Activated CD8-positive, alpha-beta T cell treated with anti-CD3 and anti-CD28 coated beads, Interleukin-2, amount 10 ng/mL, durations not matched to agents 7 days and 5 days (primary cell): ENCODE measurements at regions not wholly inside any gene's neighbourhood (a gene's known extent, or its start where the extent isn't known, plus 50 kb on each side); places are given as distances from the start of the nearest gene placed in this dataset.

Source experiments
- ATAC-seq: fragments of 150-1000 bp; cut with Tn5 transposase; one replicate; pipeline ENCODE4 v1.10.0; 2021; ENCODE audit warnings: moderate library complexity
- CTCF ChIA-PET: fragments of 350-600 bp; sonication (Branson Sonifier 250); formaldehyde crosslinking; loops from one replicate; lab custom pipeline; 2021; ENCODE audit warnings: antibody characterized with exemption; lab: Charles Lee
- POLR2A ChIA-PET: fragments of 350-600 bp; sonication (Branson Sonifier 250); formaldehyde crosslinking; loops from one replicate; lab custom pipeline; 2021; ENCODE audit warnings: antibody characterized with exemption; lab: Charles Lee
- DNase-seq: peaks from one replicate; pipeline ENCODE4 v3.0.0-alpha.2; 2020
- H3K27ac Mint-ChIP-seq: one replicate; pipeline ENCODE4 v1.8.0; 2021; ENCODE audit warnings: mild to moderate bottlenecking, mixed read lengths
- H3K27me3 Mint-ChIP-seq: one replicate; pipeline ENCODE4 v1.8.0; 2021; ENCODE audit warnings: low read depth, mixed read lengths
- H3K36me3 Mint-ChIP-seq: one replicate; pipeline ENCODE4 v1.8.0; 2021; ENCODE audit warnings: low read depth, mixed read lengths
- H3K4me1 Mint-ChIP-seq: one replicate; pipeline ENCODE4 v1.8.0; 2021; ENCODE audit warnings: low read depth, mixed read lengths
- H3K4me3 Mint-ChIP-seq: one replicate; pipeline ENCODE4 v1.8.0; 2021; ENCODE audit warnings: mild to moderate bottlenecking, mixed read lengths
- H3K9me3 Mint-ChIP-seq: one replicate; pipeline ENCODE4 v1.8.0; 2022; ENCODE audit warnings: mixed read lengths; ENCODE audit not compliant: insufficient read depth

DNA sequence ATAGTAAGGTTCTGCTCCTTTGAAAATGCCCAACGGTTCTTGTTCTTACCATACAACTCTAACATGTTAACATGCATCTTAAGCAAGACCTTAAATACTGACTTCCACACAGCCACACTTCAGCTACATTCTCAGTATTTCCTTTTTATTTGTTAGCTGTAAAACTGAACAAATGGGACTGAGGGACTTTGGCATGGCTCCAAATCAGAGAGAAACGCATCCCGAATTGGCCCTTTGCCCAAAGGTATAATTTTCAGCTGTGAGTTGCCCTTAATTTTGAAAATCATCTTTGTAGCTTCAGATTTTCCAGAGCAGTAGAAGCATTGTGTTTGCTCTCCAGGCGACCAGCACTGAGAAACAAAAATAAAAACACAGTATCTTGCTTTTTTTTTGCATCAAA is 56.4 kb downstream of the NEUROD6 start:
- Mint-ChIP-seq H3K27me3 (no peaks in the 10 kb centered on the region), H3K4me3 (no peak overlapping the region), H3K36me3 (no peaks in the 10 kb centered on the region), H3K4me1 (no peaks in the 10 kb centered on the region), H3K27ac (no peak overlapping the region), H3K9me3 (no peaks in the 10 kb centered on the region)
- DNase-seq = no peak
- ChIA-PET POLR2A (no interaction called here), CTCF (no interaction called here)
- ATAC-seq = no peak

DNA sequence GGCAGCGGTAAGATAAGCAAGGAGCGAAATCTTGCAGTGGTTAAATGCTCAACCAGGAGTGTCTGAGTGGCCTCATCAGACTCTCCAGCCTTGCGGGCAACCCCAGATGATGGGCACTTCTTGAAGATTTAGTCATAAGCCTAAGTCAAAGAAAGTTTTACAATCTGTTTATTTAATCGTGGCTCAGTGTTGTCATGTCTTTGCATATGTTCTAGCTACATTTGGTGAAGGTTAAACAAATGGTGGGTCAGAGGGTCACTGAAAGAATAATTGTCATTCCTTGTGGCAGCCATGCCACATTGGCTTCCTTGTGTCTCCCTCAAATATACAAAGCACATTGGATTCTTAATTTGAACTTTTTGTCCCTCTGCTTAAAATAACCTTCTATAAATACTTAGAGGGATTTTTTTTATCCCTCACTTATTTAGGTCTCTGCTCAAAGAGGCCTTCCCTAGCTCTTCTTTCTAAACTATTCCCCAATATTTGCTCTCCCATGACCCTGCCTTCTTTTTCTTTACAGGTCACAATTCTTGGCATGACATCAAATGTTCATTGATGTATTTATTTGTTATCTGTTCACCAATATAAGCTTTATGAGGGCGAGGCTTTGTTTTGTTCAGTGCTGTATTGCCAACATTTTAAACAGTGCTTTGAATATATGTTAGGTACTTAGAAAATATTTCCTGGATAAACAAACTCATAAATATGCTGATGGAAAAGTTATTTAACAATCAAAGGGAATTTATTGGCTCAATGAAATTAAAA is 68.7 kb downstream of the NEUROD6 start:
- no peak for ATAC-seq
- H3K27ac Mint-ChIP-seq = no peak overlapping the region
- H3K4me3 Mint-ChIP-seq = no peak overlapping the region

DNA sequence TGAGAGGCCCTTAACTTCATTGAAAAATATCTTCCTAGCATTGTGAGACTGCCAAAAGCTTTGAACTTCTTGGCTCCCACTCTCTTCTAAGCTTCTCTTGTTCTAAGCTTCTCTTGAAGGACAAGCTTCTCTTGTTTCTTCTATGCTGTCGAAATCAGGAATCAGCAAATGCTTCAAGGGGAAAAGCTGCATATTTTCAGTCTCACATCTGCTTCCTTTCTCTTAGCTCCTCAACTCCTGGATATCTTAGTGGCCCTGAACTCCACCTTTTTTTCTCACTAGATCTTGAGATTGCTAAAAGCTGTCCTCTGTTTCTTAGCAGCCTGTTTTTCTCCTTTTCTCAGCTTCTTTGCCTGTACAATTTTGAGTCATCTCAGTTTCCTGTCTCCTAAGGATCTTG is 73.0 kb downstream of the NEUROD6 start:
- POLR2A ChIA-PET = no interaction called here
- CTCF ChIA-PET = no interaction called here
- H3K4me3 Mint-ChIP-seq = no peak overlapping the region
- no peaks in the 10 kb centered on the region for H3K36me3 Mint-ChIP-seq
- no peaks in the 10 kb centered on the region for H3K4me1 Mint-ChIP-seq
- H3K27ac Mint-ChIP-seq = no peak overlapping the region
- DNase-seq = no peak
- no peaks in the 10 kb centered on the region for H3K9me3 Mint-ChIP-seq
- ATAC-seq = no peak
- no peaks in the 10 kb centered on the region for H3K27me3 Mint-ChIP-seq

More for the DNA sequence above, 68.7 kb downstream of the NEUROD6 start:
- H3K4me1 Mint-ChIP-seq = no peaks in the 10 kb centered on the region
- no peaks in the 10 kb centered on the region for H3K9me3 Mint-ChIP-seq
- ChIA-PET CTCF (no interaction called here), POLR2A (no interaction called here)
- no peaks in the 10 kb centered on the region for H3K27me3 Mint-ChIP-seq
- DNase-seq = no peak
- H3K36me3 Mint-ChIP-seq = no peaks in the 10 kb centered on the region

DNA sequence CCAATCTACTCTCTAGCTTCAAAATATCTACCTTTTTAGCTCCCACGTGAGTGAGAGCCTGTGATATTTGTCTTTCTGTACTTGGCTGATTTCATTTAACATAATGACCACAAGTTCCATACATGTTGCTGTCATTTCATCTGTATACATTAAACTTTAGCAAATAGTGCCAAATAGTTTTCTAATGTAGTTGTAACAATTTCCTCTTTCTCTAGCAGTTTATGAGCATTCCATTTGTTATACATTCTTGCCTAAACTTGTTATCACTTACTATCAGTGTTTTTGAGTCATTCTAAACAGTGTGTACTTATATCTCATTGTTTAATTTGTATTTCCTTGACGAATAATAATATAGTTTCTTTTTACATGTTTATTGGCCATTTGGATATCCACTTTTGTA is 77.2 kb downstream of the NEUROD6 start:
- POLR2A ChIA-PET = no interaction called here
- Mint-ChIP-seq H3K36me3 (no peaks in the 10 kb centered on the region), H3K4me1 (no peaks in the 10 kb centered on the region), H3K9me3 (no peaks in the 10 kb centered on the region), H3K4me3 (no peak overlapping the region), H3K27ac (no peak overlapping the region), H3K27me3 (no peaks in the 10 kb centered on the region)
- no peak for DNase-seq
- CTCF ChIA-PET = no interaction called here
- no peak for ATAC-seq

DNA sequence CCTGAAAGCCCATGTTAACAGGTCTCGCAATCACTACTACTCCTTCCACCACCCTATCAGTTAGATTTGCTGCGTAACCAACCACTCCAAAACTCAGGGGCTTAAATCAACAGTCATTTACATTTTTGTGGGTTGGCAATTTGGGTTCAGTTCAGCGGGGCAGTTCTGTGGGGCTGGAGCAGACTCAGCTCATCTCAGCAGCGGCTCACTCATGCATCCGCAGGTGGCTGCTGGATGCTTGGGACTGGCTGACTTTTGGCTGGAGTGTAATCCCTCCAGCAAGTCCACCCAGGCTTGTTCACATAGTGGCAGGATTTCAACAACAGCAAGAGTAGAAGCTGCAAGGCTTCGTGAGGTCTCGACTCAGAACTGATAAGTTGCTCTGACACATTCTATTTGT is 79.2 kb downstream of the NEUROD6 start:
- Mint-ChIP-seq H3K4me1 (no peaks in the 10 kb centered on the region), H3K36me3 (no peaks in the 10 kb centered on the region), H3K9me3 (no peaks in the 10 kb centered on the region), H3K27me3 (no peaks in the 10 kb centered on the region), H3K4me3 (no peak overlapping the region), H3K27ac (no peak overlapping the region)
- ChIA-PET CTCF (no interaction called here), POLR2A (no interaction called here)
- no peak for DNase-seq
- no peak for ATAC-seq

DNA sequence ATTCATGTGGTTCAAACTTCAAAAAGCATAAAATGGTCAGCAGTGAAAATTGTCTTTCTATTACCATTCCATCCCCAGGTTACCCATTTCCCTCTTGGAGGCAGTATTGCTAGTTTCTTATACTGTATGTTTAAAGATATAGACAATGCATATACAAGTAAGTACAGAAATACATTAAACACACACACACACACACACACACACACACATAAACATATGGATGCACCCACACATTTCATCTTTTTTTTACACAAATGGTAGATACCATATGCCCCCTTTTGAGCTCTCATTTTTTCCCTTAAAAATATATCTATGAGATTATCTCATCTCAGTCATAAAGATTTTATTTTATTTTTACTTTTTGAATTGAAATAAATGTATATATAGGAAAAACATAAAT is 79.7 kb downstream of the NEUROD6 start:
- Mint-ChIP-seq H3K9me3 (no peaks in the 10 kb centered on the region), H3K27me3 (no peaks in the 10 kb centered on the region), H3K4me3 (no peak overlapping the region), H3K4me1 (no peaks in the 10 kb centered on the region), H3K27ac (no peak overlapping the region), H3K36me3 (no peaks in the 10 kb centered on the region)
- ATAC-seq = no peak
- ChIA-PET CTCF (no interaction called here), POLR2A (no interaction called here)
- DNase-seq = no peak

DNA sequence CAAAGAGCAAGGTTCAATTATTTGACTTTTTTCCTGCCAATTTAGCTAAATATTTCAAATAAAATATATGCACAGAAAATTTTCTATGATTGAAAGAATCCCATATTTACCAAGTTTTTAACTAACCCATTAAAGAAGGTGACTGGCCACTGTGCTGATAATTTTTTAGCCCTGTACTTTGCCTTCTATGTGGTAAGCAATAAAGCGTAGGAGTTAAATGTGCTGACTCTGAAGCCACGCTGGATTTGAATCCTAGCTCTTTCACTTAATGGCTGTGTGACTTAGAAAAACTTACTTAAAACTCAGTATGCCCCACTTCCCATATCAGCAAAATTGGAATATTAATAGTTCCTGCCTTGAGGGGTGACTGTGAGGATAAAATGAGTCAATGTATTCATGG is 82.1 kb downstream of the NEUROD6 start:
- Mint-ChIP-seq H3K9me3 (no peaks in the 10 kb centered on the region), H3K27me3 (no peaks in the 10 kb centered on the region), H3K36me3 (no peaks in the 10 kb centered on the region), H3K27ac (no peak overlapping the region), H3K4me3 (no peak overlapping the region), H3K4me1 (no peaks in the 10 kb centered on the region)
- DNase-seq = no peak
- ATAC-seq = no peak
- POLR2A ChIA-PET = no interaction called here
- CTCF ChIA-PET = no interaction called here

DNA sequence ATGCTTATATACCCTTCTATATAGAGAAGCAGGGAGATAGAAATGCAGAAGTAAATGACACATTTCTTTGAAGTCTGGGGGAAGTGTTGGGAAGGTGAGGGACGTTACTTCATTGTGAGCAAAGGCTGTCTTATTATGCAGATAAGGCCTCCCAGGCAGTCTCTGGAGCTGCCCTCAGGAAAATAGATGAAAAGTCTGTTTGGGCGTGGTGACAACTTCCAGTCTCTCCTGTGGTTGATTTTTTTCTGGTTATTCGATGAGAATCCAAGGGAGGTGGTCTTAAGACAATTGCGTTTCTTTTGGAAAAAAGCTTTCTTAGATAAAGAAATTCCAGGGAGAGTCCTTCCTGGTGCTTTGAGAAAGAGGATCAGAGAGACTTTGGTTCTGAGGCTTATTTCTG is 84.0 kb downstream of the NEUROD6 start:
- no peaks in the 10 kb centered on the region for H3K4me1 Mint-ChIP-seq
- H3K4me3 Mint-ChIP-seq = no peak overlapping the region

DNA sequence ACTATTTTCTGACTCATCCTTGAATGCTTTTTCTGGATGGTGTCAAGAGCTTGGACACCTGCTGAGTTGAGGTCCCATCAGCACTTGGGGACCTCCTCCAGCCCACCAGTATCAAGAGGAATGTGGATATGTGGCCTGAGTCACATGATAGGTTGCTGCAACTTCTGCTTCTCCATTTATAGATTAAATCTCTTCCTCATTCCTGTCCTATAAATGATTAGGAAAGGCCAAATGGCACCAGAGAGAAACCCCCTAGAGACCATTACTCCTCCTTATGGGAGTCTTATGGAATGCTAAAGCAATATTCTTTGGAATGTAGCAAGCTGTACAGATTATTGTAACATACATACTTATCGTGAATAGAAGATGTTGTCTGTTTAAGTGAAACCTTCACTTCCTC is 85.6 kb downstream of the NEUROD6 start:
- no peak for DNase-seq
- no peak for ATAC-seq
- CTCF ChIA-PET = no interaction called here
- no peak overlapping the region for H3K27ac Mint-ChIP-seq
- no peaks in the 10 kb centered on the region for H3K9me3 Mint-ChIP-seq
- H3K36me3 Mint-ChIP-seq = no peaks in the 10 kb centered on the region
- H3K4me1 Mint-ChIP-seq = no peaks in the 10 kb centered on the region
- POLR2A ChIA-PET = no interaction called here
- H3K4me3 Mint-ChIP-seq = no peak overlapping the region
- H3K27me3 Mint-ChIP-seq = peaks cover 1% of the 10 kb centered on the region

More for the DNA sequence above, 84.0 kb downstream of the NEUROD6 start:
- H3K9me3 Mint-ChIP-seq = no peaks in the 10 kb centered on the region
- no peaks in the 10 kb centered on the region for H3K36me3 Mint-ChIP-seq
- no peaks in the 10 kb centered on the region for H3K27me3 Mint-ChIP-seq
- ChIA-PET POLR2A (no interaction called here), CTCF (no interaction called here)
- DNase-seq = no peak
- ATAC-seq = no peak
- H3K27ac Mint-ChIP-seq = no peak overlapping the region

DNA sequence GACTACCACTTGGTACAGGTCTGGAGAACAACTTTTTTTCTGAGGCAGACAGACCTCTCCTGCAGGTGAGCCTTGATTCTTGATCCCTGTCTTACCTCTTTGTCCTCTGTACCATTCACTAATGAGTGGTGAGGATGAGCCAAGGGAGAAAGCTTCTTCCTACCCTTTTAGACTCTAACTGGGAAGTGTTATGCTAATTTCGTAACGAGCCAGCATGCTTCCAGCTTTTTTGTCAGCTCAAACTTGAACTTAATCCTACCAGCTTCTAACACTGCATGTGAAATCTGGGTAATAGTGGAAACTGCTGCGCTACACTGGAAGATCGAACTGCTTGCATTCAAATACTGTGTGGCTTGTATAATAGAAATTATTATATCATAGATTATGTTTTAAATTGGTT is 87.0 kb downstream of the NEUROD6 start:
- ChIA-PET CTCF (no interaction called here), POLR2A (no interaction called here)
- no peaks in the 10 kb centered on the region for H3K4me1 Mint-ChIP-seq
- H3K27me3 Mint-ChIP-seq = peaks cover 3% of the 10 kb centered on the region
- no peak overlapping the region for H3K4me3 Mint-ChIP-seq
- no peak for ATAC-seq
- H3K27ac Mint-ChIP-seq = no peak overlapping the region
- H3K36me3 Mint-ChIP-seq = no peaks in the 10 kb centered on the region
- H3K9me3 Mint-ChIP-seq = no peaks in the 10 kb centered on the region
- no peak for DNase-seq

DNA sequence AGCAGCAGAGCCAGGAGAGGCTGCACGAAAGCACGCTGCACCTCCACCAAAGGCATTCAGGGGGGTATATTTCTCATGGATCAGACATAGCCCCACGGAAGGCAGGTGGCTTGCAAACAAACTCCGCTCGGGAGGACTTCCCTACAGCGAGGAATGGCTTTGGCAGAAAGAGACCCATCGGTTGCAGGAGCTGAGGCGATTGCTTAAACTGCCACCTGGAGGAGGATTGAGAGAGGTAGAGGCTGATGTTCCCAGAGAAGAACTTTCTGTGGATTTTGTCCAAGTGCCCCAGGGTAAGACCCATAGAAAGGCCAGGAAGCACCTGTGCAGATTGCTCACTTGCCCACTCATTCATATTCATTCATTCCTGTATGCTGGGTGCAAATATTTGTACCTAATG is 89.1 kb downstream of the NEUROD6 start:
- ATAC-seq = no peak
- ChIA-PET CTCF (no interaction called here), POLR2A (no interaction called here)

DNA sequence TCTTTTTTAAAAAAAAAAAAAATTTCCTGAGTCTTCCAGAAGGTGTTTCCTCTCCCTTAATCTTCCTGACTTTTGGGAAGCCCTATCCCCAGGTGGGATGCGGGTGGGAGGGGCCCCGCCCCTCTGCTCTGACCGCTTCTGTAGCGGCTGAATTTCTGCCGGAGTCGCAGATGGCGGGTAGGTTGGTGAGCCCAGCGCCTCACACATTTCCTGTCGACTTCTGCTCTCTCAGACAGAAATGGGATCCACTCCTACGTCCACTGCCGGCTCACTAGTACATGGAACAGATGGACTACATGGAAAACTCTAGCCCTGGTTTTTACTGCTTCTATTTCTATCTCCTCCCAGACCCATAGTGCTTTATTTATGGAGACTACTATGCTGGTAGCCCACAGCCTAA is 90.9 kb downstream of the NEUROD6 start:
- Mint-ChIP-seq H3K4me1 (no peaks in the 10 kb centered on the region), H3K9me3 (no peaks in the 10 kb centered on the region), H3K27me3 (peaks cover 3% of the 10 kb centered on the region), H3K36me3 (no peaks in the 10 kb centered on the region), H3K27ac (no peak overlapping the region), H3K4me3 (no peak overlapping the region)
- no peak for ATAC-seq
- no peak for DNase-seq
- POLR2A ChIA-PET = no interaction called here
- CTCF ChIA-PET = no interaction called here

More for the DNA sequence above, 89.1 kb downstream of the NEUROD6 start:
- Mint-ChIP-seq H3K36me3 (no peaks in the 10 kb centered on the region), H3K27ac (no peak overlapping the region), H3K4me1 (no peaks in the 10 kb centered on the region), H3K4me3 (no peak overlapping the region), H3K27me3 (peaks cover 3% of the 10 kb centered on the region), H3K9me3 (no peaks in the 10 kb centered on the region)
- no peak for DNase-seq

DNA sequence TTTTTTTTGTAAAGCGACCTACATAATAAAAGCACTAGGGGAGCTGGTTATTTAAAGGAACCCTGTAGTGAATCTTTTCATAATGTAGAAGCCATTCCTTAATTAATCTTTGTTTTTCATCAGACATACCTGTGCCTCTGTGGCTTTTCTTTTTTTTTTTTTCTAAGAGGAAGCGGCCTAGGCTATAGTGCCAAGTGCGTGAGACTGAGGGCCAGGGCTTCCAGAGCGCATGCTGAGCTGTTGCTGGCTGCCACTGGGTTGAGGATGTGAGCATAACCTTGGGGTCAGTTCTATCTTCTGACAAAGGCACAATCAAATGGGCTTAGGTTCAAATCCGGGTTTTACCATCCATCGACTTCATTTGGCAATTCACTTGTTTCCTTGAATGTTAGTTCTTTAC is 103.7 kb downstream of the NEUROD6 start:
- ChIA-PET CTCF (no interaction called here), POLR2A (no interaction called here)
- Mint-ChIP-seq H3K27me3 (no peaks in the 10 kb centered on the region), H3K9me3 (peaks cover 6% of the 10 kb centered on the region), H3K27ac (no peak overlapping the region), H3K4me3 (no peak overlapping the region), H3K36me3 (no peaks in the 10 kb centered on the region), H3K4me1 (no peaks in the 10 kb centered on the region)
- DNase-seq (no peak), ATAC-seq (no peak)
